Mammary epithelial cell (primary cell): ENCODE measurements at regions not wholly inside any gene's neighbourhood (a gene's known extent, or its start where the extent isn't known, plus 50 kb on each side); places are given as distances from the start of the nearest gene placed in this dataset.

ENCODE experiments used
- CTCF ChIP-seq, 2 donors: IDR thresholded peaks in 1 of 2; conservative IDR thresholded peaks in 1 of 2; 2 replicates each; pipeline ENCODE4 v1.5.1; 2011 to 2012; ENCODE audit warnings: inconsistent platforms in 2 of 2, low read length in 2 of 2, mild to moderate bottlenecking in 2 of 2, control low read depth in 1 of 2, low read depth in 1 of 2; ENCODE audit not compliant: insufficient read depth in 1 of 2; ENCODE audit errors: extremely low read depth in 1 of 2
- EZH2 ChIP-seq: IDR thresholded peaks from 2 replicates; pipeline ENCODE4 v1.6.1; 2012; ENCODE audit warnings: low read length, inconsistent platforms, borderline replicate concordance

GRCh38 chr11:29612423-29612822 is 404.4 kb downstream of the KCNA4 start:
- TF ChIP-seq CTCF (conservative IDR thresholded peaks at IDR 0.05 in 1 of 2, IDR thresholded peaks at IDR 0.05 in 1 of 2; ENCODE audit: extremely low read depth in 1 of 2, insufficient read depth in 1 of 2, low read depth in 1 of 2, low read length in 2 of 2) (no peak), EZH2 (no peak)
